ENCODE measurements at regions not wholly inside any gene's neighbourhood (a gene's known extent, or its start where the extent isn't known, plus 50 kb on each side); places are given as distances from the start of the nearest gene placed in this dataset.

DNA sequence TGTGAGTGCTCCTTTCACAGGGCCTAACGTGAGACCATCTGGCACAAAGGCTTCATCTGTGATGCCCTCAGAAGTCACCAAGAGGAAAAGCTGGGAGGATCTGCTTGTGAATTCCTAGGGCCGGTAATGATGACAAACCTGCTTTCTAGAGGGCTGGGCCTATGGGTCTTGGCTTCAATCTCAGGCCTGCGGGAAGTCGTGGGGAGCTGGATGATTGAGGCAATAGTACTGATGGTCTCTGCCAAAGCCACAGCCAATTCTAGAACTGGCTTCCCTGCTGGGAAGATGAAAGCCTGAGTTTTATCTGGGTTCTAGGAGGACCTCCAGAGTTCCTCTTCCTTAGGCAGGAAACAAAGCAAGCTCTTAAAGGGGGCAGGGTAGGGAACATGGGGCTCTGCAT is 102.7 kb downstream of the TMEM215 start:
- no peak for TF ChIP-seq EZH2 (IDR thresholded peaks at IDR 0.05; ENCODE audit: low read length)
- TF ChIP-seq, protein P1, sequence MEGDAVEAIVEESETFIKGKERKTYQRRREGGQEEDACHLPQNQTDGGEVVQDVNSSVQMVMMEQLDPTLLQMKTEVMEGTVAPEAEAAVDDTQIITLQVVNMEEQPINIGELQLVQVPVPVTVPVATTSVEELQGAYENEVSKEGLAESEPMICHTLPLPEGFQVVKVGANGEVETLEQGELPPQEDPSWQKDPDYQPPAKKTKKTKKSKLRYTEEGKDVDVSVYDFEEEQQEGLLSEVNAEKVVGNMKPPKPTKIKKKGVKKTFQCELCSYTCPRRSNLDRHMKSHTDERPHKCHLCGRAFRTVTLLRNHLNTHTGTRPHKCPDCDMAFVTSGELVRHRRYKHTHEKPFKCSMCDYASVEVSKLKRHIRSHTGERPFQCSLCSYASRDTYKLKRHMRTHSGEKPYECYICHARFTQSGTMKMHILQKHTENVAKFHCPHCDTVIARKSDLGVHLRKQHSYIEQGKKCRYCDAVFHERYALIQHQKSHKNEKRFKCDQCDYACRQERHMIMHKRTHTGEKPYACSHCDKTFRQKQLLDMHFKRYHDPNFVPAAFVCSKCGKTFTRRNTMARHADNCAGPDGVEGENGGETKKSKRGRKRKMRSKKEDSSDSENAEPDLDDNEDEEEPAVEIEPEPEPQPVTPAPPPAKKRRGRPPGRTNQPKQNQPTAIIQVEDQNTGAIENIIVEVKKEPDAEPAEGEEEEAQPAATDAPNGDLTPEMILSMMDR (optimal IDR thresholded peaks at IDR 0.05 in 1 of 3, IDR thresholded peaks at IDR 0.05 in 1 of 3, conservative IDR thresholded peaks at IDR 0.05 in 1 of 3; ENCODE audit: extremely low read depth in 1 of 3, insufficient read depth in 2 of 3, low read length in 3 of 3) = no peak

All from keratinocyte (primary cell).